ENCODE measurements at regions not wholly inside any gene's neighbourhood (a gene's known extent, or its start where the extent isn't known, plus 50 kb on each side); places are given as distances from the start of the nearest gene placed in this dataset.
"Not testable (repeated sequence)": the region's sequence is repeated elsewhere in the genome, so short reads cannot be mapped to it uniquely, and the experiment has no call there.

DNA sequence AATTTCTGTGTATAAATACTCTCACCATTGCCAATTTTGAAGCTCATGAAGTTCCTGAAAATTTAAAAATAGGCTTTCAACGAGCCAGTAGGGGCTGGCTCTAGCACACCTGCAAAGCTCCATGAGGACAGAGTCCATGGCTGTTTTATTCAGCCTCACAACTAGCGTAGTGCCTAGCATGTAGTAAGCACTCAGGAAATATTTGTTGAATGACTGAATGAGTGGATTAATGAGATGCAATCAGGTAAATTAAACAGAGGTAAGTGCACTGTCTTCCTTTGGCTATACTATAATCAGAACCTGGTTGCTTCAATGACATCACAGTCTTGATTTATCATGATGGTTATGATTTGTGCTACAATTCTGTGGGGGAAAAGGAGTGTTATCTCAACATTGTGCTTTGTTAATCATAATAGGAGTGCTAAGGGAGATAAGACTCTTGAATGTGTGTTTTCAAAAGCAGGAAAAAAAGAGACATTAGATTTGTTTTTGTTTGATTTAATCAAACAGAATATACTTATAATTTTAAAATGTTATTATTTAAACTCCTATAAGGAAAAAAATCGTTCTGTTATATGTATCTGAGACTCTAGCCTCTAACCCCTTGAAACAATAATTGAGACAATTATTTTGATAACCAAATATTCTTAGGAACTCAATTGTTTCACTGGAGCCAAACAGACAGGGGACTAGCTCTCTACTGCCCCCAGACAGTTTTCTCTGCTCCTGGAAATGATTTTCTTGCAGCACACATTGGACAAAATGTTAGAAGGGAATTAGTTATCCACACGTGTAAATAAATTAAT lies 171.7 kb upstream of the ATP11B start:
- DNase-seq, result peak in 3 of 51 donors; percentile 0 to 23 (median 7)

DNA sequence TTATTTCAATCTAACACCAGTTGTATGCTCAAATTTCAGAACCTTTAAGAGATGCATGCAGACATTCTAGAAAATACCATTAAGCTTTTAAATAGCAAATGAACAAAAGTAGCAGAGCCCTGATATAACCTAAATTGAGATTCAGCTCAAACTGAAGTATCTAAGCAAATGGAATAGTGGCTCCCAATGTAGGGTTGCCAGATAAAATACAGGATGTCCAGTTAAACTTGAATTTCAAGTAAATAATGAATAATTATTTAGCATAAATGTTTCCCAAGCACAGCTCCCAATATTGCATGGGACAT lies 171.1 kb upstream of the ATP11B start:
- DNase-seq, result no peak

- DNase-seq, result no peak
Measured at GRCh38 chr3:182626484-182627467, 166.5 kb upstream of the ATP11B start.

- DNase-seq, result no peak
Measured at GRCh38 chr3:182628531-182628930, 164.8 kb upstream of the ATP11B start.

DNA sequence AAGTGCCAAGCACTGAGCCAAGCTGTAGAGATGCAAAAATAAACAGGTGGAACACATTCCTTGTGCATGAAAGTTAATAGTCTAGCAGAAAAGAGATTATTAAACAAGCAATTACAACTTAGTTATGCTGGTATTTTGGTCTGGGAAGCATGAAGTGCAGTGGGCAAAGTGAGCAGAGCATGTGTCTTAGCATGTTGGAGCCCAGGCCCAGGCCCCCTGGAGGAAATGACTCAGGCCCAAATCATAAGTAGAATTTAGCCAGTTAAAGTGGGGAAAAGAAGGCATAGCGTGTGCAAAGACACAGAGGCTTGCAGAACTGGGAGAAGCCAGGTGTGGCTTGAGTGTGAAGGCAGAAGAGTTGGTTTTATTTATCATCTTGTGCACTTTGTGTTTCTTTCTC lies 163.8 kb upstream of the ATP11B start:
- DNase-seq, result no peak

DNA sequence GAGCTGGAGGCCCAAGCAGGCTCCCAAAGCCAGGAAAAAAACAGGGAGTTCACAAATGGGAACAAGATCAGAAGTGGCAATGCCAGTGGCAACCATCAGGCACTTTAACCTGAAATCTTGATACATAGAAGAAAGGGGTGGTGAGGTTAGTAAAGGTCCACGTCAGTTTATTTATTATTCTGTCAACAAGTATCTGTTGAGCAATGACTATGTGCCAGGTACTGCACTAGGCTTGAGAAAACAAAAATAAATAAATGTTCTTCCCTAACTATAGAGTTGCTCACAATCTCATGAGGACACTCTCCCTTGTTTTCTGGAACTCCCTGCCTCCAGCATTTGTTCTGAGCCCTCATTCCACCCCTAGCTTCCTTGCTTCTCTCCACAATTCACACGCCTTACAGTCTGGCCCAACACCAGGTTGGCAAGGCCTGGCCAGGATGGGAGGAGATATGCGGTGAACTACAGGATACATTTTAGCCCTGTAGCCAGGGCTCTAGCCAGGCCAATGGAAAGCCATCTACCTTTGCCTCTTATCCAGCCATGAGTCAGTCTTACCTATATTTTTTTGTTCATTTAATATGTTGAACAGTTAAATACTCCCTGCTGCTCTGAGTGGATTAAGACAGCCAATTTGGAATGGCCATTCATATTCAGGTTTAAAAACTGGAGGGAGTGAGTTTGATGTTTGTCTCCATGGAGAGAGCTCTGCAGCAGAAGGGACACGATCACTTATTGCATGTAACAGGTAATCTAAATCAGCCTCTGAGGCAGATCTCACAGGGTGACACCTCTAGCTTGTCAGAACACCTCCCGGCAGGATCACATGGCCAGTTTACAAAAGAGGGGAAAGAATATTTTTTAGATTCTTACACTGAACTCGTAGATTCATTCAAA lies 161.9 kb upstream of the ATP11B start:
- no peak for DNase-seq

DNA sequence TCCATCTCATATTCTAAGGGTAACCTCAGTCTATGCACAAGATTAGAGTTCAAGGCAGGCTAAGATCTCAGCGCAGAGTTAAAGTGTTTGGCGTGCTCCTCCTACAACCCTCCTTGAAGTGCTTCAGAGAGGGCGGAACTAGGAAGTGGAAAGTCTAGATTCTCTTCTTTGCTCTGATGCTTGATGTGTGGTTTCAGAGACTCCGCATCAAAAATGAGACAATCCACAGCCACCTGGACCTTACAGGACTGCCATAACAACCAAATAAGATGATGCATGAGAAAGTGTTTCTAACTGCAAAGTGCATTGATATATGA lies 161.3 kb upstream of the ATP11B start:
- no peak for DNase-seq

- no peak for DNase-seq
Measured at GRCh38 chr3:182633186-182633585, 160.1 kb upstream of the ATP11B start.

DNA sequence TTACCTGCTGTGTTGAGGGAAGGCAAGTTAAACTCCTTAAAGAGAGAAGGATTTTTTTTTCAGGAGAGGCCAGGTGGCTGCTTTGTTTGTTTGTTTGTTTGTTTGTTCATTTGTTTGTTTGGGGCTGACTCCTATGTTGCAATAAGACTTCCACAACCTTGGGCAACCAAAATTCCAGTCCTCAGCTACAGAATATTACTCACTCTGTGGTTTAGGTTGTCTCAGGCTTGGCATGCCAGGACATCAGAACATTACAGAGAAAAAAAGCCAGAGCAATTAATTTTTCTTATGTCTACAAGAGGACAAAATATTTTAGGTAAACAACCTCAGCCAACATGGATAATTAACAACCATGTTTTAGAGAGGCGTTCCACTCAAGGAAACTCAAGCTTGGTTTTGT lies 156.7 kb upstream of the ATP11B start:
- DNase-seq, result no peak

DNA sequence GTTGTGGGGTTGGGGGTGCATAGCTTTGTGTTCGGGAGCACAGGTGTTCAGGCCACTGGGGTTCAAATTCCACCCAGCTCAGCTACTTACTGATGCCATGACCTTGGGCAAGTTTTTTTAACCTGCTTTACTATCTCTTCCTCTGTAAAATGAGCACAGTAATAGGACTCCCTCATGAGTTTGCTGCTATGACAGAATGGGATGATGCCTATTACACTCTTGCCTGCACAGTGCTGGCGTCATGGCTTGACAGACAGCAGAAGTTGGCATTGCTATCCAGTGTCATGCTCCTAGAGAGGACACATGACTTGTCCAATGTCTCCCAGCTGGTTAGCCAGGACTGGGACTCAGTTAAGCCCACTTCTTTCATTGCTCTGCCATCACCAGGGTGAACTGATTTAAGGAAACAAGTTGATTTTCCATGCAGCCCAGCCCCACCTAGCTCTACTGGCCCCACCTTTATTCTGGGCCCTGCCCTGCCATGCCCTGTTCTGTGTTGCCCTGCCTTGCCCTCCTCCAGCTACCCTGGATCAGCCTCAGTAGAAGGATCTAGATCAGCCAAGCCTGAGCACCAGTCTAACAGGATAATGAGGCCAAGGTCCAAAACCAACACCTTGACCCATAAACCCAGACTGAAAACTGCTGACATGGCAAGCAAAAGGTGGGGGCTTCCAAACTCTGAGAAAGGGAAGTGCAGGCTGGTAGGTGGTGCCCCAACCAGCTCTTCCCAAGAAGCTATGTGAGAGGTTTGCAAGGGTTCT lies 155.8 kb upstream of the ATP11B start:
- DNase-seq, result no peak

- DNase-seq, result no peak
Measured at GRCh38 chr3:182644013-182644412, 149.3 kb upstream of the ATP11B start.

- DNase-seq, result no peak
Measured at GRCh38 chr3:182644790-182645433, 148.4 kb upstream of the ATP11B start.

DNA sequence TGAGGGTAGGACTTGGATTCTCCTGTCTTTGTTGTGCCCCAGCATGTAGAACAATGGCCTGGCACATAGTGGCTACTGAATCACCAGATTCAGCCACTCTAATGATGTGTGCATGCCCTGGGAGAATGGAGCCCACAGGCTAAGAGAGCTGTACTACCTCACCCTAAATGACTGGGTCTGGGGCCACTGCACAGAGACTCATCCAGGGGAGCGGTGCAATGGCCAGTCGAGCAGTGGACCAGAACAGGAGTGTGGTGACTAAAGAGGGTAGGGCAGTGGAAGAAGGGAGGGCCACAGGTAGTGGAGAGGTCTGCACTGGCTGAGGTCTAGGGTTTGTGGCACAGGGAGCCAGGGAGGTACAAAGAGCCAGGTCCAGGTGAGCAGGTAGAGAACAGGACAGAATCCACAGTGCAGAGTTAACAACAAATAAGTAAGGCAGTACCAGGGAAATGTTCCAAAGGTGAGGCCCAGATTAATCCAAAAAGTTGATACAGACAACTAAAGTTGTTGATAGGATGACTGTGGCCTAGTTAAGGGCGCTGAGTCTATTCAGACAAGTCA lies 142.7 kb upstream of the ATP11B start:
- no peak for DNase-seq

- DNase-seq, result no peak
Measured at GRCh38 chr3:182651461-182651860, 141.8 kb upstream of the ATP11B start.

DNA sequence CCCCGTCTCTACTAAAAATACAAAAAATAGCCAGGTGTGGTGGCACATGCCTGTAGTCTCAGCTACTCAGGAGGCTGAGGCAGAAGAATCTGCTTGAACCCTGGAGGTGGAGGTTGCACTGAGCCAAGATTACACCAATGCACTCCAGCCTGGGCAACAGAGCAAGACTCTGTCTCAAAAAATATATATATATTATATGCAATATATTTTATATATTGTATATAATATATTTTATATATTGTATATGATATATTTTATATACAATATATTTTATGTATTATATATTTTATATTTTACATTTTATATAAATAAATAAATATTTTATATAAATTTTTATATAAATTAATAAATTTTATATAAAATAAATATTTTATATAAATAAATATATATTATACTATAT lies 140.2 kb upstream of the ATP11B start:
- not testable (repeated sequence) for DNase-seq

- no peak for DNase-seq
Measured at GRCh38 chr3:182668541-182668940, 124.8 kb upstream of the ATP11B start.

DNA sequence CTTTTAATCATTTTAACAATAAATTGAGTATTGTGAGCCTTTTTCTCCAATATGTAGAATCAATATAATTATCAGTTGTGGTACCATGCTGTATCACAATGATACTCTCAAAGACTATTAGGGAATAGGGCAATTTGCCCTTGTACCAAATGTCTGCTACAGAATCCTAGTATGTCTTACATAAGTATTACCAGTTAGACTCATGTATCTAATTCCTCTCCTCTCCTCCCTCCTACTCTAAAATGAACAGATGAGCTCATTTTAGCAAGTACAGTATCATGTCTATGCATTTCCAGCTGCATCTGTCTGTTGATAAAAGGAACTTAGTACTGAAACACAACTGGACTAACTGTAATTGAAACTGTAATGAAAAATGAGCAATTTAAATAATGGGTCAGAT lies 124.3 kb upstream of the ATP11B start:
- DNase-seq, result no peak

DNA sequence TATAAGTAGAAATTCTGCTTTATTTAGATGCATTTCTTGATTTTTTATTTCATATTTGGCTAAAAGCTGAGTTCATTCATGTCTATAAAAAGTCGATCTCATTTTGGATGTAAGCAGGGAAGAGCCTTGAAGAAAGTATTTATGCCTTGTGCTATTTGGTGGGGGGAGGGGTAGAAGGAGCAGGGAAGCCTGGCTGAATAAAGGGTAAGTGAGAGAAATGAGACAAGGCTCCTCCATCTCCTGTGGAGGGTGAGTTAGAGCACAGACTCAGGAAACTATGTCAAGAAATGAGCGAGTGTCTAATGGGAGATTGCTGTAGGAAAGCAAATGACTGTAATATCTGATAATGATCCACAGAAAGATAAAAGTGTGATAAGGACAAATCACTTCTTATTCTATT lies 121.8 kb upstream of the ATP11B start:
- peak in 1 of 51 donors; percentile 21 for DNase-seq

DNA sequence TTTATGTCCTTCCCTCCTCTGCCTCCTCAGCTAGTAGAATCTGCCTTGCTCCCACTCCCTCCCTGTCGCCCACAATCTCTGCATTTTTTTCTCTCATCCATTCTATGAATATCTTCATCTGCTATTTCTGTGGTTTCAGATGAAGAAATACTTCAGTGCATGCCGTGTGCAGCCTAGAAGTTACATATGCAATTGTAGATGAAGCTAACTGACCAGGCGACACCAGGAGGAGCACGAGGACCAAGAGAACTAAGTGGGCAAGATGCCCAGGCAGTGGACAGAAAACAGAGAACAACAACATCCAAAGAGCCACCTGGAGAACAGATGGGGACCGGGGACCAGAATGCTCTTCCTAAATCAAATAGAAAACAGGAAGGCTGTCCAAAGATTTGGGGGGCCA lies 121.4 kb upstream of the ATP11B start:
- peak in 26 of 51 donors; percentile 0 to 62 (median 25) for DNase-seq

DNA sequence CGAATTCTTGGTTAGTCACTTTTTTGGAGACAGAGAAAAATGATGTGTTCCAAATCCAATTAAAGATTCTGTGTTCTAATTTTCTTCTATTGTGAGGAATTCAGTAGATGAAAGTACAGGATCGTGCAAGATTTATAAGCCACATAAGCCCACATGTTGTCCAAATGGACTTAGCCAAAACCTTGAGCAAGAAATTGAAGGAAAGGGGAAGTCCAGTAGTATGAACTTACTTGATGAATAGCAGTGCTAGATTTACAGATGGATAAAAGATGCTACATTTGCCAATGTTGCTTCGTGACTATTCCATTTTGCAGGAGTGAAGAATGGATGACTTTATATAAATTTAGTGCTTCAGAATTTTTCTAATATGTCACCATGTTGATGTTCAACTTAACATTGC lies 120.0 kb upstream of the ATP11B start:
- no peak for DNase-seq

All from hypothalamus (tissue), 51 donors.